ENCODE measurements at regions not wholly inside any gene's neighbourhood (a gene's known extent, or its start where the extent isn't known, plus 50 kb on each side); places are given as distances from the start of the nearest gene placed in this dataset.

DNA sequence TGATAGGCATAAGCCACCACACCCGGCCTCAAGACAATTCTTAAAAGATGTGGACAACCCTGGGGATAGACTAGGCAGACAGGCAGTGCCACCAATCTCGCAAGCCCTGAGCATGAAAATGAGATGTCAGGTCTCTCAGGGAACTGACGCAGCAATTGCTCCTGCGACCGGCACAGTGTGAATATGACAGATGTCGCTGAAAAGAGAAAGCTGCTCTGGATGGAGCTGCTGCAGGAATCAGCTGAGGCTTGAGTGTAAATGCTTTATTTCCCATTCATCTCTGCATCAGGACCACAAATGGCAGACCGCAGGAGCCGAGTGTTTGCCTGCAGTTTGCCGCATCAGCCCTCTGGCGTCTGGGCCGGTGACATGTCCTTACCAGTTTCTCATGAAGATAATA lies 68.4 kb downstream of the TFAP2C start:
- WGBS, 3 donors: 77 to 93% (median 83%) methylated on average over 11 of the region's 11 CpGs
- intact Hi-C loops (cut with DNase I): no loop called here
- no peaks in the 10 kb centered on the region for H3K4me1 ChIP-seq (ENCODE audit: insufficient read depth)
- H3K27me3 ChIP-seq: no peaks in the 10 kb centered on the region
- no peaks in the 10 kb centered on the region for H3K36me3 ChIP-seq
- DNase-seq: no peak
- TF ChIP-seq, protein P1, sequence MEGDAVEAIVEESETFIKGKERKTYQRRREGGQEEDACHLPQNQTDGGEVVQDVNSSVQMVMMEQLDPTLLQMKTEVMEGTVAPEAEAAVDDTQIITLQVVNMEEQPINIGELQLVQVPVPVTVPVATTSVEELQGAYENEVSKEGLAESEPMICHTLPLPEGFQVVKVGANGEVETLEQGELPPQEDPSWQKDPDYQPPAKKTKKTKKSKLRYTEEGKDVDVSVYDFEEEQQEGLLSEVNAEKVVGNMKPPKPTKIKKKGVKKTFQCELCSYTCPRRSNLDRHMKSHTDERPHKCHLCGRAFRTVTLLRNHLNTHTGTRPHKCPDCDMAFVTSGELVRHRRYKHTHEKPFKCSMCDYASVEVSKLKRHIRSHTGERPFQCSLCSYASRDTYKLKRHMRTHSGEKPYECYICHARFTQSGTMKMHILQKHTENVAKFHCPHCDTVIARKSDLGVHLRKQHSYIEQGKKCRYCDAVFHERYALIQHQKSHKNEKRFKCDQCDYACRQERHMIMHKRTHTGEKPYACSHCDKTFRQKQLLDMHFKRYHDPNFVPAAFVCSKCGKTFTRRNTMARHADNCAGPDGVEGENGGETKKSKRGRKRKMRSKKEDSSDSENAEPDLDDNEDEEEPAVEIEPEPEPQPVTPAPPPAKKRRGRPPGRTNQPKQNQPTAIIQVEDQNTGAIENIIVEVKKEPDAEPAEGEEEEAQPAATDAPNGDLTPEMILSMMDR (IDR thresholded peaks at IDR 0.05): no peak
- TF ChIP-seq POLR2A (IDR thresholded peaks at IDR 0.05): no peak
- no peak for TF ChIP-seq EP300 (IDR thresholded peaks at IDR 0.05)
- H3K9me3 ChIP-seq: no peaks in the 10 kb centered on the region
- H3K4me3 ChIP-seq: no peak overlapping the region
- H3K27ac ChIP-seq: no peak overlapping the region

GRCh38 chr20:56698297-56698696 lies 69.2 kb downstream of the TFAP2C start:
- H3K36me3 ChIP-seq: no peaks in the 10 kb centered on the region
- TF ChIP-seq POLR2A (IDR thresholded peaks at IDR 0.05) (no peak), EP300 (IDR thresholded peaks at IDR 0.05) (no peak)
- TF ChIP-seq, protein P1 (IDR thresholded peaks at IDR 0.05): no peak
- no peak overlapping the region for H3K4me3 ChIP-seq
- no peaks in the 10 kb centered on the region for H3K27me3 ChIP-seq
- H3K27ac ChIP-seq: no peak overlapping the region
- no peaks in the 10 kb centered on the region for H3K4me1 ChIP-seq (ENCODE audit: insufficient read depth)
- H3K9me3 ChIP-seq: no peaks in the 10 kb centered on the region
- 65 to 70% (median 67%) methylated on average over 3 of the region's 3 CpGs for WGBS, 3 donors
- no peak for DNase-seq
- intact Hi-C loops (cut with DNase I): no loop called here

DNA sequence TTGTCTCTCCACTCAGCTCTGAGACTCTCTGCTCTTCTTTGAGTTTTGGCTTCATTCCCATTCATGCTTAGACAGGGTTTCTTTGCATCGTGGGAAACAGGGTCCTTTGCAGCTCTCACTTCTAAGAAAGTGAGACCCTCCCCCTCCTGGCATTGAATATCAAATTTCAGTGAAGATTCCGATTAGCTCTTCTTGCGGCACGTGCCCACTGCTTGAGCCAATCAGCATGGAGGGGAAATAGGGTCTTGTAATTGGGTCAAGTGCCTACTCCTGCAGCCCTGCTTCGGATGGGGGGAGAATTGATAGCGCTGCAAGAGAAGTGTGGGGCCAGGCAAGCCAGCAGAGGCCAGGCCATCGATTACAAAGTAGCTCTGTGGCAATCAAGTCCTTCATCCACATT lies 69.6 kb downstream of the TFAP2C start:
- no peaks in the 10 kb centered on the region for H3K36me3 ChIP-seq
- H3K4me1 ChIP-seq (ENCODE audit: insufficient read depth): no peaks in the 10 kb centered on the region
- 32 to 49% (median 42%) methylated on average over 7 of the region's 7 CpGs for WGBS, 3 donors
- H3K4me3 ChIP-seq: no peak overlapping the region
- no peaks in the 10 kb centered on the region for H3K9me3 ChIP-seq
- no peak for DNase-seq
- TF ChIP-seq, protein P1 (IDR thresholded peaks at IDR 0.05): no peak
- no peak for TF ChIP-seq POLR2A (IDR thresholded peaks at IDR 0.05)
- TF ChIP-seq EP300 (IDR thresholded peaks at IDR 0.05): no peak
- no peaks in the 10 kb centered on the region for H3K27me3 ChIP-seq
- intact Hi-C loops (cut with DNase I): no loop called here
- H3K27ac ChIP-seq: no peak overlapping the region

DNA sequence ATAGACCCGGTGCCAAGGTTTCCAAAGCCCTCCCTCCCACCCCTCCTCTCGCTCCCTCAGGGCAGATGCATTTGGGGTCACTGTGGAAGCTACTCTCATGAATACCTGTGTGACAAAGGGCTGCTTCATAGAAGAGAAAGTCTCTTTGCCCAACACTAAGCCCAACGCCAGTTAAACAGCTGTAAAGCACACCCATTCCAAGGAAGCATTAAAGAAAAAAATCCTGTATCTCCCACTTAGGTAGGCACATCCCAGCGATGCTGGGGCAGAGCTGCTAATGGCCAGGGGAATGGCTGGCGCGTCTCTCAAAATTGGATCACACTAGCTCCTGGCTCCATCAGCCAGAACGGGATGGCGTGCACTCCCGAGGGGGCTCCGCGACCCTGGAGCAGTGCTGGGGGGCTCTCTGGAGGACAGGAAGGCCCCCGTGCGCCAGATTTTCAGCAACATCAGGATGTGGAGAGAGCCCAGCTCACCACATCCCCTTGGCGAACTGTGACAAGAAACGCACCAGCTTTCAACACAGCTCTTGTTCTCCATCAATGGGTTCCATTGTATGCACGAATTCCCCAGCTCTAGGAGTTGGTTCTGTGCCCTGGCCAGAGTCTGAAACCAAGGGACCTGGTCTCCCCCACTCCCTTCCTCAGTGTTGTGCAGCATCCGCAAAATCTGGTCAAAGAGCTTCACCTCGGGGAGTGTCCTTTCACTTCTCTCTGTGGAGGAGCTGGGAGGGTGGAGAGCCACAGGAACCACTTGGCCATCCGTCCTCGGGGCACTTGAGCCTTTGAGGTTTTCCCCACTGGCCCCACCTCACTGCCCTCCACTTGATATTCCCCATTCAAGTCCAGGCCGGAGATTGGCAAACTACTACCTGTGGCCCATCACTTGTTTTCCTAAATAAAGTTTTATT lies 74.1 kb downstream of the TFAP2C start:
- H3K27ac ChIP-seq: no peak overlapping the region
- no peaks in the 10 kb centered on the region for H3K36me3 ChIP-seq
- H3K4me1 ChIP-seq (ENCODE audit: insufficient read depth): no peaks in the 10 kb centered on the region
- no peak overlapping the region for H3K4me3 ChIP-seq
- no peak for DNase-seq
- H3K9me3 ChIP-seq: peaks cover 0 to 3% of the 10 kb centered on the region in 2 donors
- H3K27me3 ChIP-seq: no peaks in the 10 kb centered on the region
- WGBS, 3 donors: 83 to 89% (median 83%) methylated on average over 21 of the region's 21 CpGs
- TF ChIP-seq, protein P1 (IDR thresholded peaks at IDR 0.05): no peak
- TF ChIP-seq POLR2A (IDR thresholded peaks at IDR 0.05): no peak
- TF ChIP-seq EP300 (IDR thresholded peaks at IDR 0.05): no peak
- intact Hi-C loops (cut with DNase I): no loop called here
